ENCODE measurements at regions not wholly inside any gene's neighbourhood (a gene's known extent, or its start where the extent isn't known, plus 50 kb on each side); places are given as distances from the start of the nearest gene placed in this dataset.

GRCh38 chr6:47169785-47170616 is 127.9 kb upstream of the ADGRF1 start:
- no peaks in the 10 kb centered on the region for H3K36me3 ChIP-seq (ENCODE audit: low read depth)
- H3K4me1 ChIP-seq (ENCODE audit: low read depth) = no peaks in the 10 kb centered on the region
- H3K9me3 ChIP-seq = no peaks in the 10 kb centered on the region
- TF ChIP-seq, protein P1, sequence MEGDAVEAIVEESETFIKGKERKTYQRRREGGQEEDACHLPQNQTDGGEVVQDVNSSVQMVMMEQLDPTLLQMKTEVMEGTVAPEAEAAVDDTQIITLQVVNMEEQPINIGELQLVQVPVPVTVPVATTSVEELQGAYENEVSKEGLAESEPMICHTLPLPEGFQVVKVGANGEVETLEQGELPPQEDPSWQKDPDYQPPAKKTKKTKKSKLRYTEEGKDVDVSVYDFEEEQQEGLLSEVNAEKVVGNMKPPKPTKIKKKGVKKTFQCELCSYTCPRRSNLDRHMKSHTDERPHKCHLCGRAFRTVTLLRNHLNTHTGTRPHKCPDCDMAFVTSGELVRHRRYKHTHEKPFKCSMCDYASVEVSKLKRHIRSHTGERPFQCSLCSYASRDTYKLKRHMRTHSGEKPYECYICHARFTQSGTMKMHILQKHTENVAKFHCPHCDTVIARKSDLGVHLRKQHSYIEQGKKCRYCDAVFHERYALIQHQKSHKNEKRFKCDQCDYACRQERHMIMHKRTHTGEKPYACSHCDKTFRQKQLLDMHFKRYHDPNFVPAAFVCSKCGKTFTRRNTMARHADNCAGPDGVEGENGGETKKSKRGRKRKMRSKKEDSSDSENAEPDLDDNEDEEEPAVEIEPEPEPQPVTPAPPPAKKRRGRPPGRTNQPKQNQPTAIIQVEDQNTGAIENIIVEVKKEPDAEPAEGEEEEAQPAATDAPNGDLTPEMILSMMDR (IDR thresholded peaks at IDR 0.05) = no peak
- intact Hi-C loops (cut with DNase I, micrococcal nuclease) = no loop called here
- no peak overlapping the region for H3K4me3 ChIP-seq
- ATAC-seq (peak; percentile 53), DNase-seq (no peak)

DNA sequence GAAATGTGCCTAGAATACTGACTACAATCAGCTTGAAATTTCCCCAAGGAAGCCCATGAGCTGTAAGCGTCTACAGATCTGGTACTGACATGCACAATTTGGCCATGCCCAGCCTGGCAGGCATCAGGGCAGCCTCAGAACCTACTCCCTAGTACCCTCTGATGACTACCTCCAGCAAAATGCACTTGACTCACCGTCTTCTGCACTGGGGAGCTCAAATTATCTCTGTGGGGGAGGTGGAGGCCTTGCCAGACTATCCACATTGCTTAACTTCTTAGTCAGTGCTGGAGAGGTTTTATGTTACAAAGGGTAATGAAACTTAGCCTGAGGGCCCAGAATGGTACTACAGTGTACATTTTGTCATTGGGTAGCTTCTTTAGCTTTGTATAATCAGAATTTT is 126.0 kb upstream of the ADGRF1 start:
- no peak overlapping the region for H3K4me3 ChIP-seq
- TF ChIP-seq, protein P1 (IDR thresholded peaks at IDR 0.05) = no peak
- H3K36me3 ChIP-seq (ENCODE audit: low read depth) = no peaks in the 10 kb centered on the region
- DNase-seq = no peak
- peak; percentile 70 for ATAC-seq
- H3K9me3 ChIP-seq = no peaks in the 10 kb centered on the region
- H3K4me1 ChIP-seq (ENCODE audit: low read depth) = no peaks in the 10 kb centered on the region
- intact Hi-C loops (cut with DNase I, micrococcal nuclease) = no loop called here

DNA sequence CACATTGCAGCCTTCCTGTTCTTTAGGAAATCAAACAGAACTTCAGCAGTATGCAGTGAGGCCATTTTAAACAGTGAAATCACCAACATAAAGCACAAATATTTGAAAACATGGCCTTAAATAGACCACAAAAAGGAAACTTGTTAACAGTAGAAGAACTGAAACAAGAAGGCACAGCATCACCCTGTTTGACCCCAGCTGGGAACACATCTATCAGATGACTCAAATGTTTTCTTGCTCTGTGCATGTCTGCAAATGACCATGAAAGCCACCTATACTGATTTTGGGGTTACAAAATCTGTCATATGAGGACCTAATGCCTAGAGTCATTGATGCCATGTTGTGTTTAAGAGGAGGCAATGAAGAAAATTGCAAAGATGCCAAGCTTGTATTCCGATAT is 123.8 kb upstream of the ADGRF1 start:
- DNase-seq (no peak), ATAC-seq (no peak)
- Histone ChIP-seq H3K9me3 (no peaks in the 10 kb centered on the region), H3K4me3 (no peak overlapping the region), H3K36me3 (ENCODE audit: low read depth) (no peaks in the 10 kb centered on the region), H3K4me1 (ENCODE audit: low read depth) (peaks cover 6% of the 10 kb centered on the region)
- intact Hi-C loops (cut with DNase I, micrococcal nuclease) = no loop called here
- TF ChIP-seq, protein P1 (IDR thresholded peaks at IDR 0.05) = no peak

- no peaks in the 10 kb centered on the region for H3K36me3 ChIP-seq (ENCODE audit: low read depth)
- no peak for ATAC-seq
- DNase-seq = no peak
- H3K9me3 ChIP-seq = no peaks in the 10 kb centered on the region
- H3K4me1 ChIP-seq (ENCODE audit: low read depth) = peaks cover 10% of the 10 kb centered on the region
- TF ChIP-seq, protein P1 (IDR thresholded peaks at IDR 0.05) = no peak
- no peak overlapping the region for H3K4me3 ChIP-seq
- intact Hi-C loops (cut with DNase I, micrococcal nuclease) = no loop called here
Measured at GRCh38 chr6:47164877-47165276, 122.7 kb upstream of the ADGRF1 start.

- H3K4me3 ChIP-seq = no peak overlapping the region
- no peaks in the 10 kb centered on the region for H3K36me3 ChIP-seq (ENCODE audit: low read depth)
- no peak for DNase-seq
- intact Hi-C loops (cut with DNase I, micrococcal nuclease) = no loop called here
- no peaks in the 10 kb centered on the region for H3K9me3 ChIP-seq
- H3K4me1 ChIP-seq (ENCODE audit: low read depth) = peaks cover 10% of the 10 kb centered on the region
- TF ChIP-seq, protein P1 (IDR thresholded peaks at IDR 0.05) = no peak
- ATAC-seq = no peak
Measured at GRCh38 chr6:47163536-47163935, 121.4 kb upstream of the ADGRF1 start.
